ENCODE measurements at regions not wholly inside any gene's neighbourhood (a gene's known extent, or its start where the extent isn't known, plus 50 kb on each side); places are given as distances from the start of the nearest gene placed in this dataset.
"Not testable (repeated sequence)": the region's sequence is repeated elsewhere in the genome, so short reads cannot be mapped to it uniquely, and the experiment has no call there.

- H3K9me3 ChIP-seq (ENCODE audit: low read length), result no peaks in the 10 kb centered on the region
- no peaks in the 10 kb centered on the region for H3K36me3 ChIP-seq (ENCODE audit: insufficient read depth, low read length)
- no peak overlapping the region for H3K4me3 ChIP-seq (ENCODE audit: low read length)
- H3K27me3 ChIP-seq (ENCODE audit: insufficient read depth, low read length), result no peaks in the 10 kb centered on the region
- H3K4me1 ChIP-seq (ENCODE audit: insufficient read depth, low read length), result no peaks in the 10 kb centered on the region
- no peak overlapping the region for H2AFZ ChIP-seq (ENCODE audit: low read depth, low read length)
Measured at GRCh38 chr7:114196517-114196916, 218.1 kb upstream of the FOXP2 start.

- H3K36me3 ChIP-seq (ENCODE audit: insufficient read depth, low read length), result no peaks in the 10 kb centered on the region
Measured at GRCh38 chr7:114190387-114190786, 224.2 kb upstream of the FOXP2 start.

GRCh38 chr7:114183311-114184088 is 231.1 kb upstream of the FOXP2 start:
- H3K4me1 ChIP-seq (ENCODE audit: insufficient read depth, low read length), result peaks cover 47% of the 10 kb centered on the region

More at GRCh38 chr7:114190387-114190786, 224.2 kb upstream of the FOXP2 start:
- no peaks in the 10 kb centered on the region for H3K27me3 ChIP-seq (ENCODE audit: insufficient read depth, low read length)
- no peak overlapping the region for H2AFZ ChIP-seq (ENCODE audit: low read depth, low read length)
- H3K4me1 ChIP-seq (ENCODE audit: insufficient read depth, low read length), result no peaks in the 10 kb centered on the region
- H3K4me3 ChIP-seq (ENCODE audit: low read length), result no peak overlapping the region
- H3K9me3 ChIP-seq (ENCODE audit: low read length), result no peaks in the 10 kb centered on the region

GRCh38 chr7:114182837-114183236 is 231.8 kb upstream of the FOXP2 start:
- no peak overlapping the region for H2AFZ ChIP-seq (ENCODE audit: low read depth, low read length)
- H3K4me1 ChIP-seq (ENCODE audit: insufficient read depth, low read length), result peaks cover 54% of the 10 kb centered on the region
- no peaks in the 10 kb centered on the region for H3K27me3 ChIP-seq (ENCODE audit: insufficient read depth, low read length)
- H3K36me3 ChIP-seq (ENCODE audit: insufficient read depth, low read length), result no peaks in the 10 kb centered on the region
- H3K4me3 ChIP-seq (ENCODE audit: low read length), result no peak overlapping the region
- H3K9me3 ChIP-seq (ENCODE audit: low read length), result no peaks in the 10 kb centered on the region

More at GRCh38 chr7:114183311-114184088, 231.1 kb upstream of the FOXP2 start:
- no peaks in the 10 kb centered on the region for H3K9me3 ChIP-seq (ENCODE audit: low read length)
- H3K27me3 ChIP-seq (ENCODE audit: insufficient read depth, low read length), result no peaks in the 10 kb centered on the region
- H2AFZ ChIP-seq (ENCODE audit: low read depth, low read length), result no peak overlapping the region
- H3K36me3 ChIP-seq (ENCODE audit: insufficient read depth, low read length), result no peaks in the 10 kb centered on the region
- no peak overlapping the region for H3K4me3 ChIP-seq (ENCODE audit: low read length)

- Histone ChIP-seq H3K4me1 (ENCODE audit: insufficient read depth, low read length) (peaks cover 57% of the 10 kb centered on the region), H3K27me3 (ENCODE audit: insufficient read depth, low read length) (no peaks in the 10 kb centered on the region), H3K9me3 (ENCODE audit: low read length) (no peaks in the 10 kb centered on the region), H3K36me3 (ENCODE audit: insufficient read depth, low read length) (no peaks in the 10 kb centered on the region), H2AFZ (ENCODE audit: low read depth, low read length) (no peak overlapping the region), H3K4me3 (ENCODE audit: low read length) (no peak overlapping the region)
Measured at GRCh38 chr7:114181280-114181679, 233.3 kb upstream of the FOXP2 start.

DNA sequence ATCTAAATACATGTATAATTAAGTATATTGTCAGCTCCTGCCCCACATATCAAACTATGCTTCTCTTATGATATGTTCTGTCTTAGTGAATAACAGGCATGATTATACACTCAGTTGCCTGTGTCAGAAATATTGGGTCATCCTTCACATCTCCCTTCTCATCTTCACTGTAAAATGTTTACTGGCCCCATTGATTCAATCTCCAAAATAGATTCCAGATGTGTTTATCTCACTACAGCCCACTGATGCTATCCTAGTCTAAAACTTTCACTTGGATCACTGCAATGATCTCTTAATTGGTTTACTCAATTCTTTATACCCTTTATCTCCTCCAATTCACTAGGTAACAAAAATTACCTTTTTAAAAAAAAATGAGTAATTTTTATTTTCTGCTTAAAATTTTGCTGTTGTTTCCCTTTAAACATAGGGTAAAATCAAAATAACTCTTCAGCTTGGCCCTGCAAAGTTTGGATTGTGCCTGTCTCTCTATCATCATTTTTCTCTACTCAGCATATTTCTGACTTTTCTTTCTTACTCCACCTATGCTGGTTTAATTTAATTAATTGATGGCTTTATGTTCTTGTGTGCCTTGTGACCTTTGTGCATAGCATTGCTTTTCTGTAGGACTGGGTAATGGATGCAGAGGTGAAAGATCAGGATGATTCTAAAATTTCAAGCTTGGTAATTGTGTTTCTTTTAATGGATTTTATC is 233.9 kb upstream of the FOXP2 start:
- H3K4me1 ChIP-seq (ENCODE audit: insufficient read depth, low read length), result peaks cover 57% of the 10 kb centered on the region
- H2AFZ ChIP-seq (ENCODE audit: low read depth, low read length), result no peak overlapping the region
- no peaks in the 10 kb centered on the region for H3K9me3 ChIP-seq (ENCODE audit: low read length)
- H3K4me3 ChIP-seq (ENCODE audit: low read length), result no peak overlapping the region
- no peaks in the 10 kb centered on the region for H3K36me3 ChIP-seq (ENCODE audit: insufficient read depth, low read length)
- H3K27me3 ChIP-seq (ENCODE audit: insufficient read depth, low read length), result no peaks in the 10 kb centered on the region

DNA sequence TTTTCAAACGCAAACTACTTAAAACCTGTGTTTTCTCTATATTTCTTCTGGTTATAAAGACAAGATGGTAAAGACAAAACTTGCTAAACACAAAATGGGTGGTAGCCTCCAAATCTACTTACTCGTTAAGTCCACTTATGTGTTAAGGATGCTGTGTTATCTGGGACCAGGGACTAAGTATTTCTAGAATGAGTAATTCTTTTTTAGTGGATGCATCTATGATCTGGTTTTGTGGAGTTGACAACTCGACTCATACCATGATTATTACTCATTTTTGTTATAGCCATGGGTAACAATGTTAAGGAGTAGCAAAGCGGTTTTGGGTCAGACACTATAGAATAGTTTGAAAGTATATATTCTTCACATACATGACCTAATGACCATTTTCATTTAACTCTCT is 239.5 kb upstream of the FOXP2 start:
- no peak overlapping the region for H2AFZ ChIP-seq (ENCODE audit: low read depth, low read length)
- no peak overlapping the region for H3K4me3 ChIP-seq (ENCODE audit: low read length)
- peaks cover 20% of the 10 kb centered on the region for H3K4me1 ChIP-seq (ENCODE audit: insufficient read depth, low read length)
- peaks cover 2% of the 10 kb centered on the region for H3K9me3 ChIP-seq (ENCODE audit: low read length)
- H3K27me3 ChIP-seq (ENCODE audit: insufficient read depth, low read length), result no peaks in the 10 kb centered on the region
- no peaks in the 10 kb centered on the region for H3K36me3 ChIP-seq (ENCODE audit: insufficient read depth, low read length)

DNA sequence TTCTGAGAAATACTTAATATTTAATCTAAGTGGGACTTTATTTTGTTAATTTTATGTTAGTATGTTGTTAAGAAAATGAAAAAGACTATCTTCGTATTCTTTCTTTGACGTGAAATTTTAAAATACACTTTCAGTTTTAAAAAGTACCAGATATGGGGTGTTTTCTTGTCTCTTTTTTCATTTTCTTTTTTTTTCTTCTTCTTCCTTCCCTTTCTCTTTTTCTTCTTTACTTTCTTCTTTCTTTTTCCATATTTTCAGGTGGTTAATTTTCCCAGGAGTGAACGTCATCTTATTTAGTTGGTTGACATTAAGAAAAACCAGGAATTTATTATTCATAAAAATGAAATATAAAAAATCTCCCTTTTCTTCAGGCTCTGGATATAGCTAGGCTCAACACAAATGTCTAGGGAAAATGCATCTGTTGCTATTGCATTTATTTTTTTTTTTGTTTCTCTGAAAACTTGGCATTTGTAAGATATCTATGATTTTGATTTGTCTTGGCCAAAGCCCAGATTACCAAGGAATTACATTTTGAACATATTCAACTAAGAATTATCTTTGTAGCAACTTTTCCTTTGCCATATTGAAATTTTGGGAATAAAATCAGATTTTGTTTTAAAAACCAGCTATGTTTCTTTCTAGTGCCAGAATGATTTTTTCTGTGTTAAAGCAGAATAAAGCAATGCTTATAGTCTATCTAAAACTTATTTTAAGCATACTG is 241.3 kb upstream of the FOXP2 start:
- Histone ChIP-seq H3K36me3 (ENCODE audit: insufficient read depth, low read length) (no peaks in the 10 kb centered on the region), H3K27me3 (ENCODE audit: insufficient read depth, low read length) (no peaks in the 10 kb centered on the region), H3K4me3 (ENCODE audit: low read length) (no peak overlapping the region), H3K4me1 (ENCODE audit: insufficient read depth, low read length) (peaks cover 8% of the 10 kb centered on the region), H2AFZ (ENCODE audit: low read depth, low read length) (no peak overlapping the region), H3K9me3 (ENCODE audit: low read length) (peaks cover 9% of the 10 kb centered on the region)

DNA sequence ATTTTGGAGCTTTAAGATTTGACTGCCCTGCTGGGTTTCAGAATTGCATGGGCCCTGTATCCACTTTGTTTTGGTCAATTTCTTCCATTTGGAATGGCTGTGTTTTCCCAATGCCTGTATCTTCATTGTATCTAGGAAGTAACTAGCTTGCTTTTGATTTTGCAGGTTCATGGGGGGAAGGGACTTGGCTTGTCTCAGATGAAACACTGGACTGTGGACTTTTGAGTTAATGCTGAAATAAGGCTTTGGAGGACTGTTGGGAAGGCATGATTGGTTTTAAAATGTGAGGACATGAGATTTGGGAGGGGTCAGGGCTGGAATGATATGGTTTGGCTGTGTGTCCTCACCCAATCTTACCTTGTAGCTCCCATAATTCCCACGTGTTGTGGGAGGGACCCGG is 245.2 kb upstream of the FOXP2 start:
- H2AFZ ChIP-seq (ENCODE audit: low read depth, low read length); H3K4me3 ChIP-seq (ENCODE audit: low read length); H3K36me3 ChIP-seq (ENCODE audit: insufficient read depth, low read length); H3K4me1 ChIP-seq (ENCODE audit: insufficient read depth, low read length); H3K27me3 ChIP-seq (ENCODE audit: insufficient read depth, low read length); H3K9me3 ChIP-seq (ENCODE audit: low read length): not testable (repeated sequence)

DNA sequence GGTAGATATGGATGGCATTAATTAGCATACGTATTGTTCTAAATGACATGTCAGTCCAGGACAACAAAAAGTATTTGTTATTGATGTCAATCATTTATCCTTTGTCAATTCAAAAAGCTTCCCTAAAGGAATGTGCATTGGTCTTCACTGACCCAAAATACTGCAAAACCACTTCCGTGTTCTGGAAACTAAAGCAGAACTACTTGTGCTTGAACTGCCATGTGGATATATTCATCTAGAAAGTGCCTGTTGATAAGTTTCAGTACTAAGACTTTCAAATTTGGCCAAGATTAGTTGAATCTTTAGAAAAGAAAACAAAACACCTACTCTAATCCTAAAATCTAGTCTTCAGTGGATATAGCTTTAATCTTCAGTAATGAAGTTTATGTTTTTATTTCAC is 242.1 kb upstream of the PPP1R3A start:
- Histone ChIP-seq H3K4me1 (ENCODE audit: insufficient read depth, low read length) (peaks cover 27% of the 10 kb centered on the region), H3K4me3 (ENCODE audit: low read length) (no peak overlapping the region), H3K9me3 (ENCODE audit: low read length) (no peaks in the 10 kb centered on the region), H3K27me3 (ENCODE audit: insufficient read depth, low read length) (no peaks in the 10 kb centered on the region), H3K36me3 (ENCODE audit: insufficient read depth, low read length) (no peaks in the 10 kb centered on the region), H2AFZ (ENCODE audit: low read depth, low read length) (no peak overlapping the region)

GRCh38 chr7:114158854-114159253 is 240.0 kb upstream of the PPP1R3A start:
- Histone ChIP-seq H3K36me3 (ENCODE audit: insufficient read depth, low read length) (no peaks in the 10 kb centered on the region), H3K9me3 (ENCODE audit: low read length) (no peaks in the 10 kb centered on the region), H2AFZ (ENCODE audit: low read depth, low read length) (no peak overlapping the region), H3K4me3 (ENCODE audit: low read length) (no peak overlapping the region), H3K4me1 (ENCODE audit: insufficient read depth, low read length) (peaks cover 27% of the 10 kb centered on the region), H3K27me3 (ENCODE audit: insufficient read depth, low read length) (no peaks in the 10 kb centered on the region)

- H3K4me3 ChIP-seq (ENCODE audit: low read length), result no peak overlapping the region
- no peak overlapping the region for H2AFZ ChIP-seq (ENCODE audit: low read depth, low read length)
- H3K4me1 ChIP-seq (ENCODE audit: insufficient read depth, low read length), result peaks cover 30% of the 10 kb centered on the region
- no peaks in the 10 kb centered on the region for H3K27me3 ChIP-seq (ENCODE audit: insufficient read depth, low read length)
- no peaks in the 10 kb centered on the region for H3K36me3 ChIP-seq (ENCODE audit: insufficient read depth, low read length)
- H3K9me3 ChIP-seq (ENCODE audit: low read length), result no peaks in the 10 kb centered on the region
Measured at GRCh38 chr7:114158275-114158674, 239.5 kb upstream of the PPP1R3A start.

DNA sequence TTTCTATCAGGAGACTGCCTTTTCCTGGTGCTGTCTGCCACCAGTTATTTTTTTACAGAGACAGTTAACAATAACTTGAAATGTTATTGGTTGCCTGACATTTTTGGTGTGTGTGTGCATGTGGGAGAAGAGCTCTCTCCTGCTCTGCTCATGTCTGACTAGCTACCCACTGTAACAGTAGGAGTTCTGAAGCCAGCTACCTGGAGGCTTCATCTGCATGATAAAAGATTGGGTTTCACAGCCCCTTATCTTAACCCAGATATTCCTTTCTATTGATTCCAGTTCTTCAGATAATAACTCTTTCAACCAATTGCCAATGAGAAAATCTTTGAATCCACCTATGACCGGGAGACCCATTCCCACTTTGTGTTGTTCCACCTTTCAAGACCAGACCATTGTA is 237.4 kb upstream of the PPP1R3A start:
- Histone ChIP-seq H2AFZ (ENCODE audit: low read depth, low read length) (no peak overlapping the region), H3K27me3 (ENCODE audit: insufficient read depth, low read length) (no peaks in the 10 kb centered on the region), H3K4me1 (ENCODE audit: insufficient read depth, low read length) (peaks cover 22% of the 10 kb centered on the region), H3K4me3 (ENCODE audit: low read length) (no peak overlapping the region), H3K36me3 (ENCODE audit: insufficient read depth, low read length) (no peaks in the 10 kb centered on the region), H3K9me3 (ENCODE audit: low read length) (no peaks in the 10 kb centered on the region)

Data from neuron (in vitro differentiated cells).